ENCODE measurements at regions not wholly inside any gene's neighbourhood (a gene's known extent, or its start where the extent isn't known, plus 50 kb on each side); places are given as distances from the start of the nearest gene placed in this dataset.

DNA sequence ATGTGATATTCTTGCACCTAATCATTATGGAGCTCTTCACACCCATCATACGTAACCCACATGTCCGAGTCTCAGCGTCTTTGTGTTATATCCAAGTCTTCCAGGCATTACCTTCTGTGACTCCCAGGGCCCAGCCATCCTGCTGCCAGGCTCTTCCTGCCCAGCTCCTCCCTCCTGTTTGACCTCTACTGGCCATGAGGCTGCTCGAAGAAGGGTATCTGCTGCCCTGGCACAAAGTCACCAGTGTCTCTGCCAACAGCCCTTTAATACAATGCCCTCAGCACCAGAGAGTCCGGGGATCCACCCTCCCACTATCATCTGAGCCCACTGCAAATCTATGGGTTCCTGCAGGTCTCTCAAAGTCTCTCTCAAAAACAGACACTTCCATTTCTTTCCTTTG is 65.3 kb upstream of the WAC start:
- in situ Hi-C loops (cut with MboI) (no loop called here), intact Hi-C loops (cut with micrococcal nuclease; ENCODE audit: unreplicated experiment) (no loop called here)
- H3K79me2 ChIP-seq (ENCODE audit: control insufficient read depth, insufficient read depth, low read length): no peaks in the 10 kb centered on the region
- TF ChIP-seq NFXL1 (IDR thresholded peaks at IDR 0.05; ENCODE audit: borderline replicate concordance) (no peak), MTA2 (IDR thresholded peaks at IDR 0.05; ENCODE audit: low read depth) (no peak), BMI1 (IDR thresholded peaks at IDR 0.05; ENCODE audit: borderline replicate concordance) (no peak), CHD4 (IDR thresholded peaks at IDR 0.05) (no peak), HDAC2 (IDR thresholded peaks at IDR 0.05) (no peak)
- TF ChIP-seq, protein P1, sequence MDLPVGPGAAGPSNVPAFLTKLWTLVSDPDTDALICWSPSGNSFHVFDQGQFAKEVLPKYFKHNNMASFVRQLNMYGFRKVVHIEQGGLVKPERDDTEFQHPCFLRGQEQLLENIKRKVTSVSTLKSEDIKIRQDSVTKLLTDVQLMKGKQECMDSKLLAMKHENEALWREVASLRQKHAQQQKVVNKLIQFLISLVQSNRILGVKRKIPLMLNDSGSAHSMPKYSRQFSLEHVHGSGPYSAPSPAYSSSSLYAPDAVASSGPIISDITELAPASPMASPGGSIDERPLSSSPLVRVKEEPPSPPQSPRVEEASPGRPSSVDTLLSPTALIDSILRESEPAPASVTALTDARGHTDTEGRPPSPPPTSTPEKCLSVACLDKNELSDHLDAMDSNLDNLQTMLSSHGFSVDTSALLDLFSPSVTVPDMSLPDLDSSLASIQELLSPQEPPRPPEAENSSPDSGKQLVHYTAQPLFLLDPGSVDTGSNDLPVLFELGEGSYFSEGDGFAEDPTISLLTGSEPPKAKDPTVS (IDR thresholded peaks at IDR 0.05; ENCODE audit: low read depth, low read length): no peak
- no peak overlapping the region for H2AFZ ChIP-seq (ENCODE audit: control insufficient read depth, low read depth, low read length)
- H3K9ac ChIP-seq (ENCODE audit: control insufficient read depth, insufficient read depth, low read length): no peak overlapping the region
- H3K4me1 ChIP-seq (ENCODE audit: control insufficient read depth, insufficient read depth, low read length): no peaks in the 10 kb centered on the region
- H3K4me3 ChIP-seq: no peak overlapping the region
- DNase-seq (ENCODE audit: low read depth, low spot score) (no peak), FAIRE-seq (no peak), ATAC-seq (no peak)
- H3K9me3 ChIP-seq (replicated peaks; ENCODE audit: control insufficient read depth, insufficient read depth, low read length): no peaks in the 10 kb centered on the region
- no peaks in the 10 kb centered on the region for H4K20me1 ChIP-seq (ENCODE audit: control insufficient read depth, insufficient read depth)
- no peak overlapping the region for H3K4me2 ChIP-seq (ENCODE audit: control insufficient read depth, insufficient read depth)
- no peaks in the 10 kb centered on the region for H3K27me3 ChIP-seq (replicated peaks in 1 of 2; ENCODE audit: control insufficient read depth in 2 of 2, insufficient read depth in 2 of 2, low read length in 1 of 2)
- no peaks in the 10 kb centered on the region for H3K36me3 ChIP-seq (ENCODE audit: control insufficient read depth in 2 of 2, insufficient read depth in 2 of 2, low read length in 1 of 2)
- CTCF ChIA-PET: interaction anchor here (0.8 kb wide), 1 partner anchor 11 kb away, joined by 3 read pairs; no protein-coding TSS in a partner anchor
- WGBS (ENCODE audit: insufficient coverage, insufficient replicate concordance, low lambda C conversion rate, missing lambda C conversion rate): 51% methylated on average over 5 of the region's 5 CpGs
- RAD21 ChIA-PET (ENCODE audit: unreplicated experiment): no interaction called here
- SMC1A ChIA-PET (ENCODE audit: uncharacterized antibody, unreplicated experiment): no interaction called here
- POLR2A ChIA-PET: no interaction called here
- BruUV-seq (replicated peaks): no TSS peak
- no peak overlapping the region for H3K27ac ChIP-seq (ENCODE audit: control insufficient read depth, insufficient read depth)

DNA sequence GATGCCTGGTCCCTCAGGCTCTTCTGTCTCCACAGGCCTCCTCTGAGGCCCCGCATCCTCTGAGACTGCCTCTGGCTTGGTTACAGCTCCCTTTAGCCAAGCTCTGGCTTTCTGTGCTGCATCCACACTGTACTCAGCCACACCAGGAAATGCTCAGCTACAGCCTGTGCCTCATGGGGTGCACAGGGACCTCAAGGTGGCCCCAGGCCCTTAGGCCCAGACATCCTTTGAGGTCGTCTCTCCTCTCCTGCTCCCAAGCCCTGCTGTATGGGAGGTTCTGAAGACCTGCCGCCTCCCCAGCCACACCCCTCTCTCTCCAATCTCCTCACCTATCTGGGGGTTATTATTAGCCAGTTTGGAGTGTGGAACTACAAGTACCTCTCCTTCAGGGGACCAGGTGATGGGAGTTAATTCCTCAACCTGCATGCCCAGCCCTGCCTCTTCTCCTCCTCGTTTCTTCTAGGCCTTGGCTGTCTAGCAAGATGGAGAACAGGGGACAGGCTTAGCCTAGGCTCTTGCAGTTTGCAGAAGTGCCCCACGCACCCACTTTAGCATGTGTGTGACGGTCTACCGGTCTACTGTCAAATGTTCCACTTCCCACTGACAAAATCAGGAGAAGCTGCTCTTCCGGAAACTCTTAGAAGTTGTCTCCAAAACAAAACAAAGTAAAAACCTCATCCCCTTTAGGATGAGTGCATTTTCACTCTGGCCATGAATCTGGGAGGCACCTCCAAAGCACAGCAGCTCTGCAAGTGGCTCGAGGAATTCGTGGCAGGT is 64.0 kb upstream of the WAC start:
- in situ Hi-C loops (cut with MboI) (no loop called here), intact Hi-C loops (cut with micrococcal nuclease; ENCODE audit: unreplicated experiment) (no loop called here)
- Histone ChIP-seq H3K9ac (ENCODE audit: control insufficient read depth, insufficient read depth, low read length) (no peak overlapping the region), H3K79me2 (ENCODE audit: control insufficient read depth, insufficient read depth, low read length) (no peaks in the 10 kb centered on the region), H3K27ac (ENCODE audit: control insufficient read depth, insufficient read depth) (no peak overlapping the region), H3K4me3 (no peak overlapping the region), H2AFZ (ENCODE audit: control insufficient read depth, low read depth, low read length) (no peak overlapping the region), H3K9me3 (replicated peaks; ENCODE audit: control insufficient read depth, insufficient read depth, low read length) (no peaks in the 10 kb centered on the region), H3K4me1 (ENCODE audit: control insufficient read depth, insufficient read depth, low read length) (no peaks in the 10 kb centered on the region), H3K36me3 (ENCODE audit: control insufficient read depth in 2 of 2, insufficient read depth in 2 of 2, low read length in 1 of 2) (no peaks in the 10 kb centered on the region), H3K4me2 (ENCODE audit: control insufficient read depth, insufficient read depth) (no peak overlapping the region), H4K20me1 (ENCODE audit: control insufficient read depth, insufficient read depth) (no peaks in the 10 kb centered on the region), H3K27me3 (replicated peaks in 1 of 2; ENCODE audit: control insufficient read depth in 2 of 2, insufficient read depth in 2 of 2, low read length in 1 of 2) (no peaks in the 10 kb centered on the region)
- ChIA-PET POLR2A (no interaction called here), SMC1A (ENCODE audit: uncharacterized antibody, unreplicated experiment) (no interaction called here), RAD21 (ENCODE audit: unreplicated experiment) (no interaction called here), CTCF (no interaction called here)
- TF ChIP-seq, protein P2, sequence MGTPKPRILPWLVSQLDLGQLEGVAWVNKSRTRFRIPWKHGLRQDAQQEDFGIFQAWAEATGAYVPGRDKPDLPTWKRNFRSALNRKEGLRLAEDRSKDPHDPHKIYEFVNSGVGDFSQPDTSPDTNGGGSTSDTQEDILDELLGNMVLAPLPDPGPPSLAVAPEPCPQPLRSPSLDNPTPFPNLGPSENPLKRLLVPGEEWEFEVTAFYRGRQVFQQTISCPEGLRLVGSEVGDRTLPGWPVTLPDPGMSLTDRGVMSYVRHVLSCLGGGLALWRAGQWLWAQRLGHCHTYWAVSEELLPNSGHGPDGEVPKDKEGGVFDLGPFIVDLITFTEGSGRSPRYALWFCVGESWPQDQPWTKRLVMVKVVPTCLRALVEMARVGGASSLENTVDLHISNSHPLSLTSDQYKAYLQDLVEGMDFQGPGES (IDR thresholded peaks at IDR 0.05): no peak
- no peak for TF ChIP-seq PAX8 (IDR thresholded peaks at IDR 0.05)
- TF ChIP-seq, protein P3, sequence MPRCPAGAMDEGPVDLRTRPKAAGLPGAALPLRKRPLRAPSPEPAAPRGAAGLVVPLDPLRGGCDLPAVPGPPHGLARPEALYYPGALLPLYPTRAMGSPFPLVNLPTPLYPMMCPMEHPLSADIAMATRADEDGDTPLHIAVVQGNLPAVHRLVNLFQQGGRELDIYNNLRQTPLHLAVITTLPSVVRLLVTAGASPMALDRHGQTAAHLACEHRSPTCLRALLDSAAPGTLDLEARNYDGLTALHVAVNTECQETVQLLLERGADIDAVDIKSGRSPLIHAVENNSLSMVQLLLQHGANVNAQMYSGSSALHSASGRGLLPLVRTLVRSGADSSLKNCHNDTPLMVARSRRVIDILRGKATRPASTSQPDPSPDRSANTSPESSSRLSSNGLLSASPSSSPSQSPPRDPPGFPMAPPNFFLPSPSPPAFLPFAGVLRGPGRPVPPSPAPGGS (IDR thresholded peaks at IDR 0.05; ENCODE audit: borderline replicate concordance, insufficient read depth, low read depth, low read length, poor library complexity, severe bottlenecking): no peak
- 32% methylated on average over 10 of the region's 10 CpGs for WGBS (ENCODE audit: insufficient coverage, insufficient replicate concordance, low lambda C conversion rate, missing lambda C conversion rate)
- BruUV-seq (replicated peaks): no TSS peak
- FAIRE-seq (no peak), ATAC-seq (no peak), DNase-seq (ENCODE audit: low read depth, low spot score) (no peak)

All from GM12878 (cell line).